Caco-2 (cell line): ENCODE measurements at regions not wholly inside any gene's neighbourhood (a gene's known extent, or its start where the extent isn't known, plus 50 kb on each side); places are given as distances from the start of the nearest gene placed in this dataset.

Source experiments
- BruUV-seq: library from RNA; stranded (reverse); fragments of 400-500 nt; replicated peaks from 2 replicates; lab custom pipeline; 2021; lab: Mats Ljungman, UMichigan
- CTCF ChIA-PET: fragments of 300-600 bp; sonication (Branson Sonifier 250); formaldehyde crosslinking; loops from one replicate; lab custom pipeline; 2022; ENCODE audit warnings: antibody characterized with exemption; lab: Charles Lee
- POLR2A ChIA-PET: fragments of 300-600 bp; sonication (Branson Sonifier 250); formaldehyde crosslinking; loops from one replicate; lab custom pipeline; 2022; ENCODE audit warnings: antibody characterized with exemption; lab: Charles Lee
- DNase-seq, 2 experiments: peaks; one replicate each; pipeline versions ENCODE4 v3.0.0 to v3.0.0-alpha.2; 2020 to 2022
- H3K27me3 ChIP-seq: replicated peaks from 2 replicates; pipeline ENCODE4 v1.6.0; 2011; ENCODE audit warnings: low read length; ENCODE audit not compliant: control insufficient read depth, insufficient read depth
- H3K36me3 ChIP-seq: 2 replicates; pipeline ENCODE4 v1.5.1; 2011; ENCODE audit warnings: low read length; ENCODE audit not compliant: control insufficient read depth, insufficient read depth
- H3K4me1 ChIP-seq: fragments of 250-450 bp; sonication (Bioruptor Pico); 2 replicates; pipeline ENCODE4 v1.5.1; 2020; ENCODE audit warnings: mild to moderate bottlenecking
- H3K4me3 ChIP-seq: 2 replicates; pipeline ENCODE4 v1.5.1; 2011; ENCODE audit warnings: low read depth, mild to moderate bottlenecking, control low read depth, low read length
- H3K9me3 ChIP-seq: fragments of 250-450 bp; sonication (Bioruptor Pico); 2 replicates; pipeline ENCODE4 v1.5.1; 2020; ENCODE audit warnings: mild to moderate bottlenecking, moderate library complexity
- H3K27ac Mint-ChIP-seq: one replicate; pipeline ENCODE4 v1.8.0; 2022; ENCODE audit warnings: mixed read lengths; ENCODE audit not compliant: unreplicated experiment
- H3K27me3 Mint-ChIP-seq: one replicate; pipeline ENCODE4 v1.8.0; 2022; ENCODE audit warnings: mixed read lengths; ENCODE audit not compliant: insufficient read depth, unreplicated experiment
- H3K36me3 Mint-ChIP-seq: one replicate; pipeline ENCODE4 v1.8.0; 2022; ENCODE audit warnings: mild to moderate bottlenecking, mixed read lengths; ENCODE audit not compliant: insufficient read depth, unreplicated experiment
- H3K4me1 Mint-ChIP-seq: one replicate; pipeline ENCODE4 v1.8.0; 2022; ENCODE audit warnings: low read depth, mixed read lengths; ENCODE audit not compliant: unreplicated experiment
- H3K4me3 Mint-ChIP-seq: one replicate; pipeline ENCODE4 v1.8.0; 2022; ENCODE audit warnings: mild to moderate bottlenecking, moderate library complexity, mixed read lengths; ENCODE audit not compliant: unreplicated experiment
- H3K9me3 Mint-ChIP-seq: one replicate; pipeline ENCODE4 v1.8.0; 2022; ENCODE audit warnings: mixed read lengths; ENCODE audit not compliant: unreplicated experiment
- CTCF ChIP-seq, 2 experiments: fragments of 200-600 bp in 1 of 2; IDR thresholded peaks; 1 replicate in 1 of 2; 2 replicates in 1 of 2; pipeline versions ENCODE4 v1.5.1 to v1.8.0; 2011 to 2022; ENCODE audit warnings: antibody characterized with exemption in 1 of 2, control low read depth in 1 of 2, inconsistent platforms in 1 of 2, low read depth in 1 of 2, low read length in 1 of 2, mild to moderate bottlenecking in 1 of 2, moderate library complexity in 1 of 2; ENCODE audit not compliant: insufficient read depth in 1 of 2, severe bottlenecking in 1 of 2, unreplicated experiment in 1 of 2
- intact Hi-C: fragments of 100-400 bp; cut with micrococcal nuclease; formaldehyde crosslinking; loops from one replicate; pipeline ENCODE4 v1.10.0; 2022; ENCODE audit not compliant: unreplicated experiment

- intact Hi-C loops: no loop called here
- peaks cover 14% of the 10 kb centered on the region for H3K36me3 Mint-ChIP-seq
- H3K4me3 Mint-ChIP-seq: no peak overlapping the region
- no peaks in the 10 kb centered on the region for H3K4me1 Mint-ChIP-seq
- H3K27me3 ChIP-seq: no peaks in the 10 kb centered on the region
- CTCF ChIA-PET: no interaction called here
- H3K36me3 ChIP-seq: no peaks in the 10 kb centered on the region; the same call in 1 of the 2 replicates
- POLR2A ChIA-PET: no interaction called here
- H3K4me1 ChIP-seq: no peaks in the 10 kb centered on the region
- H3K4me3 ChIP-seq: no peak overlapping the region
- DNase-seq: no peak
- H3K27ac Mint-ChIP-seq: no peak overlapping the region
- H3K9me3 Mint-ChIP-seq: peaks cover 16% of the 10 kb centered on the region
- H3K9me3 ChIP-seq: no peaks in the 10 kb centered on the region
- no peaks in the 10 kb centered on the region for H3K27me3 Mint-ChIP-seq
- no TSS peak for BruUV-seq
- TF ChIP-seq CTCF (IDR thresholded peaks at IDR 0.05; ENCODE audit: insufficient read depth in 1 of 2, low read depth in 1 of 2, low read length in 1 of 2, severe bottlenecking in 1 of 2, unreplicated experiment in 1 of 2): no peak
These were observed 80.9 kb downstream of the PTPRS start for GRCh38 chr19:5259750-5260149.

DNA sequence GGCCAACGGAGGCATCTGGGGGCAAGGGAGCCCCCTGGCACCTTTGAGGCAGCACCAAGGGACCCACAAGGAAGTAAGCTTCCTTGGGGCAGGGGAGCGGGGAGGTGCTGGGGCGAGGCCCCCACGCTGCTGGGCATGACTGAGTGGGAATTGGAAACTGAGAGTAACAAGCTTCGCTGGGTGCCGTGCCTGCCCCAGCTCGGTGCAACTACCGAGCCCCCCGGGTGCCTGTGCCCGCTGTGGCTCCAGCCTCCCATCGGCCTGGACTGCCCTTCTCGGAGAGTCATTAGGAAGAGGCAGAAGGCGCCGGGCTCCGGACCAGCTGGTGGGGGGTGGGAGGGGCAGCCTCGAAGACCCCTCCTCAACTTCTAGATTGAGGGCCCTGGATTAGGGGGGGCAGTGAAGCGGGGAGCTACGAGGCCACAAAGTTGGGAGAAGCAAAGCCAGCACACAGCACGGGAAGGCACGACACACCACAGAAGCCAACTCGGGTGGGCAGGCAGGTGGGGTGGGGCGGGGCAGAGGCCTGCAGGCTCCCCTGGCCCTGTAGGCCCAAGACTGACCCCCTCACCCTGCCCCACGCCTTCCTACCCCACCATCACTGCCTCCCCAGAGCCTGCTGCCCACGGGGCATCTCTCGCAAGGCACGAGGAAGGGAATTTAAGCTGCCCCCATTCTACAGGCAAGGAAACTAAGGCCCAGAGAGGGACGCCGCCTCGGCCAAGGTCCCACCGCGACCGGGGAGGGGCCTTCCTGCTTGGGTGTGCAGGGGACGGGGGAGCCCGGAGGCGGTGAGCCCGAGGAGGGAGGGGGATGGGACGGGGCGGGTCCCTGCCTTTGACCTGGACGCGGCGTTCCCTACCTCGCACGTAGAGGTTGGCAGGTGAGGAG, 83.2 kb downstream of the PTPRS start:
- H3K27me3 Mint-ChIP-seq: no peaks in the 10 kb centered on the region
- H3K9me3 Mint-ChIP-seq: peaks cover 25% of the 10 kb centered on the region
- intact Hi-C loops: no loop called here
- ChIA-PET POLR2A (no interaction called here), CTCF (no interaction called here)
- Histone ChIP-seq H3K27me3 (no peaks in the 10 kb centered on the region), H3K36me3 (no peaks in the 10 kb centered on the region; the same call in 1 of the 2 replicates), H3K9me3 (no peaks in the 10 kb centered on the region), H3K4me1 (no peaks in the 10 kb centered on the region), H3K4me3 (no peak overlapping the region)
- H3K4me3 Mint-ChIP-seq: no peak overlapping the region
- H3K4me1 Mint-ChIP-seq: no peaks in the 10 kb centered on the region
- H3K36me3 Mint-ChIP-seq: peaks cover 10% of the 10 kb centered on the region
- DNase-seq: no peak
- no peak overlapping the region for H3K27ac Mint-ChIP-seq
- no TSS peak for BruUV-seq
- TF ChIP-seq CTCF (IDR thresholded peaks at IDR 0.05; ENCODE audit: insufficient read depth in 1 of 2, low read depth in 1 of 2, low read length in 1 of 2, severe bottlenecking in 1 of 2, unreplicated experiment in 1 of 2): no peak

- Histone ChIP-seq H3K4me1 (no peaks in the 10 kb centered on the region), H3K36me3 (no peaks in the 10 kb centered on the region; the same call in 1 of the 2 replicates), H3K27me3 (no peaks in the 10 kb centered on the region), H3K4me3 (no peak overlapping the region), H3K9me3 (no peaks in the 10 kb centered on the region)
- H3K4me3 Mint-ChIP-seq: no peak overlapping the region
- no peak overlapping the region for H3K27ac Mint-ChIP-seq
- intact Hi-C loops: no loop called here
- no peaks in the 10 kb centered on the region for H3K27me3 Mint-ChIP-seq
- TF ChIP-seq CTCF (IDR thresholded peaks at IDR 0.05; ENCODE audit: insufficient read depth in 1 of 2, low read depth in 1 of 2, low read length in 1 of 2, severe bottlenecking in 1 of 2, unreplicated experiment in 1 of 2): no peak
- no peaks in the 10 kb centered on the region for H3K4me1 Mint-ChIP-seq
- H3K36me3 Mint-ChIP-seq: peaks cover 10% of the 10 kb centered on the region
- BruUV-seq: no TSS peak
- peaks cover 25% of the 10 kb centered on the region for H3K9me3 Mint-ChIP-seq
- DNase-seq: no peak
- ChIA-PET POLR2A (interaction anchor here (0.7 kb wide), 1 partner anchor 9 kb away, joined by 3 read pairs; no protein-coding TSS in a partner anchor), CTCF (no interaction called here)
These were observed 84.9 kb downstream of the PTPRS start for GRCh38 chr19:5255602-5256231.
